ENCODE measurements at regions not wholly inside any gene's neighbourhood (a gene's known extent, or its start where the extent isn't known, plus 50 kb on each side); places are given as distances from the start of the nearest gene placed in this dataset.

GRCh38 chr2:174648896-174649295, 51.3 kb upstream of the WIPF1 start:
- no peak for TF ChIP-seq CTCF (IDR thresholded peaks at IDR 0.05; ENCODE audit: low read depth, low read length)
- no peak for TF ChIP-seq EZH2phosphoT487 (IDR thresholded peaks at IDR 0.05; ENCODE audit: low read depth)
